ENCODE measurements at regions not wholly inside any gene's neighbourhood (a gene's known extent, or its start where the extent isn't known, plus 50 kb on each side); places are given as distances from the start of the nearest gene placed in this dataset.
"Not testable (repeated sequence)": the region's sequence is repeated elsewhere in the genome, so short reads cannot be mapped to it uniquely, and the experiment has no call there.

GRCh38 chr18:5031216-5031615, 165.8 kb downstream of the AKAIN1 start:
- ATAC-seq (ENCODE audit: low FRiP score) (no peak), DNase-seq (no peak)
- Histone ChIP-seq H3K4me3 (ENCODE audit: low read length in 2 of 2) (no peak overlapping the region), H3K4me1 (ENCODE audit: control insufficient read depth in 1 of 2, insufficient read depth in 2 of 2, low read length in 2 of 2) (peaks cover 0 to 2% of the 10 kb centered on the region in 2 donors), H3K9me3 (ENCODE audit: control insufficient read depth, low read length) (peaks cover 1% of the 10 kb centered on the region), H3K27me3 (ENCODE audit: control insufficient read depth in 1 of 2, insufficient read depth in 2 of 2, low read length in 1 of 2) (no peaks in the 10 kb centered on the region), H3K27ac (ENCODE audit: low read depth in 1 of 2, low read length in 2 of 2) (no peak overlapping the region), H3K36me3 (ENCODE audit: control insufficient read depth in 1 of 2, insufficient read depth in 2 of 2, low read length in 1 of 2) (no peaks in the 10 kb centered on the region)
- intact Hi-C loops (cut with DNase I) = no loop called here
- 81 to 84% methylated on average over 2 of the region's 2 CpGs for WGBS, 2 donors

DNA sequence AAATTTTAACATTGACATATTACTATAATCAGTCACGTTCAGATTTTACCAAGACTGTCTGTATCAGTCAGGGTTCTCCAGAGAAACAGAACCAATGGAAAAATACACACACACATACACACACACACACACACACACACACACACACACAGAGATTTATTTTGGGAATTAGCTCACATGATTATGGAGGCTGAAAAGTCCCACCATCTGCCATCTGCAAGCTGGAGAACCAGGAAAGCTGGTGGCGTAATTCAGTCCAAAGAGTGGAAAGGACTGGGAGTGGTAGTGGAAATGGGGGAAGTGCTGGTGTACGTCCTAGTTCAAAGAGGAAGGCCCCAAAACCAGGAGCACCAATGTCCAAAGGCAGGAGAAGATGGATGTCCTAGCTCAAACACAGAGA, 166.4 kb downstream of the AKAIN1 start:
- Histone ChIP-seq H3K27me3 (ENCODE audit: control insufficient read depth in 1 of 2, insufficient read depth in 2 of 2, low read length in 1 of 2) (no peaks in the 10 kb centered on the region), H3K4me1 (ENCODE audit: control insufficient read depth in 1 of 2, insufficient read depth in 2 of 2, low read length in 2 of 2) (peaks cover 0 to 2% of the 10 kb centered on the region in 2 donors), H3K27ac (ENCODE audit: low read depth in 1 of 2, low read length in 2 of 2) (no peak overlapping the region), H3K9me3 (ENCODE audit: control insufficient read depth, low read length) (peaks cover 1% of the 10 kb centered on the region), H3K36me3 (ENCODE audit: control insufficient read depth in 1 of 2, insufficient read depth in 2 of 2, low read length in 1 of 2) (no peaks in the 10 kb centered on the region), H3K4me3 (ENCODE audit: low read length in 2 of 2) (no peak overlapping the region)
- 59 to 91% methylated on average over 2 to 3 of the region's 3 CpGs for WGBS, 2 donors
- intact Hi-C loops (cut with DNase I) = no loop called here
- ATAC-seq (ENCODE audit: low FRiP score) (no peak), DNase-seq (no peak)

GRCh38 chr18:5029592-5029991, 167.5 kb downstream of the AKAIN1 start:
- ATAC-seq (ENCODE audit: low FRiP score) (no peak), DNase-seq (no peak)
- no peak overlapping the region for H3K4me3 ChIP-seq (ENCODE audit: low read length in 2 of 2)
- no peak overlapping the region for H3K27ac ChIP-seq (ENCODE audit: low read depth in 1 of 2, low read length in 2 of 2)
- no peaks in the 10 kb centered on the region for H3K36me3 ChIP-seq (ENCODE audit: control insufficient read depth in 1 of 2, insufficient read depth in 2 of 2, low read length in 1 of 2)
- no peaks in the 10 kb centered on the region for H3K27me3 ChIP-seq (ENCODE audit: control insufficient read depth in 1 of 2, insufficient read depth in 2 of 2, low read length in 1 of 2)
- peaks cover 0 to 2% of the 10 kb centered on the region in 2 donors for H3K4me1 ChIP-seq (ENCODE audit: control insufficient read depth in 1 of 2, insufficient read depth in 2 of 2, low read length in 2 of 2)
- intact Hi-C loops (cut with DNase I) = loop anchor here in 1 of 2 donors (10.0 kb wide), 2 partner anchors 265 to 925 kb away; no protein-coding TSS in a partner anchor
- WGBS, 2 donors = 69 to 70% methylated on average over 5 of the region's 5 CpGs
- H3K9me3 ChIP-seq (ENCODE audit: control insufficient read depth, low read length) = peaks cover 1% of the 10 kb centered on the region

DNA sequence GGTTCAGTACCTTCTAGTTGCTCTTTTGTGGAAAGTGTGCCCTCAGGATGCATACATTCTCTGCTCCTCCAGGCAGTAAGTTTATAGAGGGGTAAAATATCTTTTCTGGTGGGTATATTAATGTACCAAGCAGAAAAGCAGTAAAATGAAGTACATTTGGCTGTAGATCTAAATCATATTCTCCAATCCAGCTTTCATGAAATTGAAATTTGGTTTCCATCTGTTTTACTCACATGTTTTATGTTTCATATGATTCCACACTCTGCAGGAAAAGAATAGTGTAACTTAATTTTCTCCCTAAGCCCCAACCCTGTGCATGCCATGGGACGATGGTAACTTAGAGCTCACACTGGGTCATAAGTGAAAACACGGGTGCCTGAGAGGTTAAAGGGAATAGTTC, 172.3 kb downstream of the AKAIN1 start:
- intact Hi-C loops (cut with DNase I) = loop anchor here in 1 of 2 donors (10.0 kb wide), 2 partner anchors 260 to 920 kb away; no protein-coding TSS in a partner anchor
- DNase-seq (no peak), ATAC-seq (ENCODE audit: low FRiP score) (no peak)
- Histone ChIP-seq H3K27me3 (ENCODE audit: control insufficient read depth in 1 of 2, insufficient read depth in 2 of 2, low read length in 1 of 2) (no peaks in the 10 kb centered on the region), H3K9me3 (ENCODE audit: control insufficient read depth, low read length) (no peaks in the 10 kb centered on the region), H3K27ac (ENCODE audit: low read depth in 1 of 2, low read length in 2 of 2) (no peak overlapping the region), H3K4me3 (ENCODE audit: low read length in 2 of 2) (no peak overlapping the region), H3K36me3 (ENCODE audit: control insufficient read depth in 1 of 2, insufficient read depth in 2 of 2, low read length in 1 of 2) (no peaks in the 10 kb centered on the region), H3K4me1 (ENCODE audit: control insufficient read depth in 1 of 2, insufficient read depth in 2 of 2, low read length in 2 of 2) (peaks cover 0 to 4% of the 10 kb centered on the region in 2 donors)
- WGBS, 2 donors = 91 to 92% methylated on average over 2 of the region's 2 CpGs

- DNase-seq = no peak
- Histone ChIP-seq H3K36me3 (ENCODE audit: control insufficient read depth in 1 of 2, insufficient read depth in 2 of 2, low read length in 1 of 2) (no peaks in the 10 kb centered on the region), H3K4me1 (ENCODE audit: control insufficient read depth in 1 of 2, insufficient read depth in 2 of 2, low read length in 2 of 2) (peaks cover 0 to 4% of the 10 kb centered on the region in 2 donors), H3K9me3 (ENCODE audit: control insufficient read depth, low read length) (no peaks in the 10 kb centered on the region), H3K4me3 (ENCODE audit: low read length in 2 of 2) (no peak overlapping the region), H3K27me3 (ENCODE audit: control insufficient read depth in 1 of 2, insufficient read depth in 2 of 2, low read length in 1 of 2) (no peaks in the 10 kb centered on the region), H3K27ac (ENCODE audit: low read depth in 1 of 2, low read length in 2 of 2) (no peak overlapping the region)
- intact Hi-C loops (cut with DNase I) = loop anchor here in 1 of 2 donors (10.0 kb wide), 2 partner anchors 257 to 917 kb away; no protein-coding TSS in a partner anchor
- no peak for ATAC-seq (ENCODE audit: low FRiP score)
Observed at GRCh38 chr18:5021558-5021957, 175.5 kb downstream of the AKAIN1 start.

DNA sequence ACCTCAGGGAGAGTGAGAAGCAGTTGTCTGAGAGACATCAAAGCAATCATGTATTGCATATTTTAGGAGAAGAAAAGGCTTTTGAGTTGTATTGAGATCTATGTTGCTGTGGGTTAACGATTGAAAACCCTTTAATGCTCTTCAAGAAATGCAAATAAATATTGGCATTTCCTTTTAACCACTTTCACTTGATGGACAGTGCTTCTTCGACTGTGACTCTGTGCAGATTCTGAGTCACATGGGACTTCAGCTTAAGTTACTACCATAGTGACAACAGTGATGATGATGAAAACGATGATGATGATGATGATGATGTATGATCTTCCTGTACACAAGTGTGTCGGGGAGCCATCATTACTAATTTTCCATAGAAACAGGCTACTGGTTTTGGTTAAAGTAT, 181.8 kb downstream of the AKAIN1 start:
- Histone ChIP-seq H3K9me3 (ENCODE audit: control insufficient read depth, low read length) (no peaks in the 10 kb centered on the region), H3K4me3 (ENCODE audit: low read length in 2 of 2) (no peak overlapping the region), H3K36me3 (ENCODE audit: control insufficient read depth in 1 of 2, insufficient read depth in 2 of 2, low read length in 1 of 2) (no peaks in the 10 kb centered on the region), H3K4me1 (ENCODE audit: control insufficient read depth in 1 of 2, insufficient read depth in 2 of 2, low read length in 2 of 2) (no peaks in the 10 kb centered on the region), H3K27ac (ENCODE audit: low read depth in 1 of 2, low read length in 2 of 2) (no peak overlapping the region), H3K27me3 (ENCODE audit: control insufficient read depth in 1 of 2, insufficient read depth in 2 of 2, low read length in 1 of 2) (no peaks in the 10 kb centered on the region)
- intact Hi-C loops (cut with DNase I) = no loop called here
- DNase-seq (no peak), ATAC-seq (ENCODE audit: low FRiP score) (no peak)
- WGBS, 2 donors = 66 to 72% methylated on average over 4 of the region's 4 CpGs

- H3K4me1 ChIP-seq (ENCODE audit: control insufficient read depth in 1 of 2, insufficient read depth in 2 of 2, low read length in 2 of 2); intact Hi-C loops (cut with DNase I); ATAC-seq (ENCODE audit: low FRiP score); H3K27me3 ChIP-seq (ENCODE audit: control insufficient read depth in 1 of 2, insufficient read depth in 2 of 2, low read length in 1 of 2); DNase-seq; H3K9me3 ChIP-seq (ENCODE audit: control insufficient read depth, low read length); H3K36me3 ChIP-seq (ENCODE audit: control insufficient read depth in 1 of 2, insufficient read depth in 2 of 2, low read length in 1 of 2); H3K4me3 ChIP-seq (ENCODE audit: low read length in 2 of 2); H3K27ac ChIP-seq (ENCODE audit: low read depth in 1 of 2, low read length in 2 of 2): not testable (repeated sequence)
- 12% methylated on average over 19 to 30 of the region's 32 CpGs for WGBS, 2 donors
Observed at GRCh38 chr18:5004031-5004820, 192.8 kb downstream of the AKAIN1 start.

DNA sequence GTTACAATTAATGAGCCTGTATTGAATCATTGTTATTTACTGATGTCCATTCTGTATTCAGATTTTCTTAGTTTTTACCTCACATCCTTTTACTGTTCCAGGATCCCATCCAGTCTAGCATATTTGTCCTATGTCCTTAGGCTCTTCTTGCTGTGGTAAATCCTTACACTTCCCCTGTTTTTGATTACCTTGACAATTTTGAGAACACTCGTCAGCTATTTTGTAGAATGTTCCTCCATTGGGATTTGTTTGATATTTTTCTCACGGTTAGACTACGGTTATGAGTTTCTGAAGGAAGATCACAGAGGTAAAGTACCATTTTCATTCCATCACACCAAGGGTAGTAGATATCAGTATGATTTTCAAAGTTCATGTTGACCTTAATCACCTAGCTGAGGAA, 202.3 kb downstream of the AKAIN1 start:
- H3K36me3 ChIP-seq (ENCODE audit: control insufficient read depth in 1 of 2, insufficient read depth in 2 of 2, low read length in 1 of 2) = no peaks in the 10 kb centered on the region
- H3K4me1 ChIP-seq (ENCODE audit: control insufficient read depth in 1 of 2, insufficient read depth in 2 of 2, low read length in 2 of 2) = no peaks in the 10 kb centered on the region
- H3K27ac ChIP-seq (ENCODE audit: low read depth in 1 of 2, low read length in 2 of 2) = no peak overlapping the region
- no peak for DNase-seq
- intact Hi-C loops (cut with DNase I) = no loop called here
- peaks cover 3% of the 10 kb centered on the region for H3K9me3 ChIP-seq (ENCODE audit: control insufficient read depth, low read length)
- no peaks in the 10 kb centered on the region for H3K27me3 ChIP-seq (ENCODE audit: control insufficient read depth in 1 of 2, insufficient read depth in 2 of 2, low read length in 1 of 2)
- ATAC-seq (ENCODE audit: low FRiP score) = no peak
- 87 to 93% methylated on average over 3 of the region's 3 CpGs for WGBS, 2 donors
- no peak overlapping the region for H3K4me3 ChIP-seq (ENCODE audit: low read length in 2 of 2)

Measured in aorta (tissue), 5 donors.